ENCODE measurements at regions not wholly inside any gene's neighbourhood (a gene's known extent, or its start where the extent isn't known, plus 50 kb on each side); places are given as distances from the start of the nearest gene placed in this dataset.

- DNase-seq (no peak), ATAC-seq (no peak)
- Histone ChIP-seq H3K4me3 (no peak overlapping the region), H3K27ac (no peak overlapping the region), H3K4me1 (no peaks in the 10 kb centered on the region), H3K27me3 (no peaks in the 10 kb centered on the region), H3K36me3 (no peaks in the 10 kb centered on the region), H3K9me3 (no peaks in the 10 kb centered on the region)
- no peak for TF ChIP-seq CTCF (IDR thresholded peaks at IDR 0.05)
- intact Hi-C loops (cut with DNase I) = no loop called here
These were observed 73.2 kb downstream of the FAM241B start for GRCh38 chr10:69703256-69703655.

GRCh38 chr10:69703766-69704630 is 74.0 kb downstream of the FAM241B start:
- Histone ChIP-seq H3K4me3 (no peak overlapping the region), H3K4me1 (no peaks in the 10 kb centered on the region), H3K27me3 (no peaks in the 10 kb centered on the region), H3K36me3 (no peaks in the 10 kb centered on the region), H3K27ac (no peak overlapping the region), H3K9me3 (no peaks in the 10 kb centered on the region)
- peak; percentile 50 for ATAC-seq
- DNase-seq = no peak
- no peak for TF ChIP-seq CTCF (IDR thresholded peaks at IDR 0.05)
- intact Hi-C loops (cut with DNase I) = no loop called here

- ATAC-seq (peak; percentile 9), DNase-seq (no peak)
- H3K36me3 ChIP-seq = no peaks in the 10 kb centered on the region
These were observed 79.4 kb downstream of the FAM241B start for GRCh38 chr10:69709366-69709941.

GRCh38 chr10:69710008-69710888 is 80.2 kb downstream of the FAM241B start:
- Histone ChIP-seq H3K36me3 (no peaks in the 10 kb centered on the region), H3K4me3 (no peak overlapping the region), H3K4me1 (no peaks in the 10 kb centered on the region), H3K27ac (no peak overlapping the region), H3K9me3 (no peaks in the 10 kb centered on the region), H3K27me3 (no peaks in the 10 kb centered on the region)
- DNase-seq = peak; percentile 46
- peak; percentile 31 for ATAC-seq
- intact Hi-C loops (cut with DNase I) = no loop called here
- no peak for TF ChIP-seq CTCF (IDR thresholded peaks at IDR 0.05)

More at GRCh38 chr10:69709366-69709941, 79.4 kb downstream of the FAM241B start:
- Histone ChIP-seq H3K27ac (no peak overlapping the region), H3K9me3 (no peaks in the 10 kb centered on the region), H3K4me1 (no peaks in the 10 kb centered on the region), H3K27me3 (no peaks in the 10 kb centered on the region), H3K4me3 (no peak overlapping the region)
- intact Hi-C loops (cut with DNase I) = no loop called here
- TF ChIP-seq CTCF (IDR thresholded peaks at IDR 0.05) = no peak

GRCh38 chr10:69712342-69712741 is 82.3 kb downstream of the FAM241B start:
- no peak overlapping the region for H3K27ac ChIP-seq
- DNase-seq (peak; percentile 42), ATAC-seq (no peak)
- H3K27me3 ChIP-seq = no peaks in the 10 kb centered on the region
- H3K4me3 ChIP-seq = no peak overlapping the region
- H3K36me3 ChIP-seq = no peaks in the 10 kb centered on the region
- TF ChIP-seq CTCF (IDR thresholded peaks at IDR 0.05) = no peak
- H3K9me3 ChIP-seq = no peaks in the 10 kb centered on the region
- H3K4me1 ChIP-seq = no peaks in the 10 kb centered on the region
- intact Hi-C loops (cut with DNase I) = no loop called here
